NCI-H1436 (cell line): ENCODE measurements at regions not wholly inside any gene's neighbourhood (a gene's known extent, or its start where the extent isn't known, plus 50 kb on each side); places are given as distances from the start of the nearest gene placed in this dataset.
"Not testable (repeated sequence)": the region's sequence is repeated elsewhere in the genome, so short reads cannot be mapped to it uniquely, and the experiment has no call there.

Experiments
- DNase-seq: peaks from one replicate; lab custom pipeline; 2025; lab: John Stamatoyannopoulos, UW

DNA sequence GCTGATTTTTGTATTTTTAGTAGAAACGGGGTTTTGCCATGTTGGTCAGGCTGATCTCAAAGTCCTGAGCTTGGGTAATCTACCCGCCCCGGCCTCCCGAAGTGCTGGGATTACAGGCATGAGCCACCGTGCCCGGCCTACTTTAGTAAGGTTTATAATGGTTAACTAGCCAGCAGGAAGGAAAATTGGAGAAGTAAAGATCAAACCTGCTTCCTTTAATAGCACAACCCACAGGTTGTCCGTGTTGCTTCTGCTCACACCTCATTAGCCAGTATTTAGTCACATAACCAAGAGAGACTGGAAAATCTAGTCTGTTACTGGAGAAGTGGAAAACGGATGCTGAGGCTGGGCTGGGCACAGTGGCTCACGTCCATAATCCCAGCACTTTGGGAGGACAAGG, 51.9 kb upstream of the TBL1XR1 start:
- no peak for DNase-seq

DNA sequence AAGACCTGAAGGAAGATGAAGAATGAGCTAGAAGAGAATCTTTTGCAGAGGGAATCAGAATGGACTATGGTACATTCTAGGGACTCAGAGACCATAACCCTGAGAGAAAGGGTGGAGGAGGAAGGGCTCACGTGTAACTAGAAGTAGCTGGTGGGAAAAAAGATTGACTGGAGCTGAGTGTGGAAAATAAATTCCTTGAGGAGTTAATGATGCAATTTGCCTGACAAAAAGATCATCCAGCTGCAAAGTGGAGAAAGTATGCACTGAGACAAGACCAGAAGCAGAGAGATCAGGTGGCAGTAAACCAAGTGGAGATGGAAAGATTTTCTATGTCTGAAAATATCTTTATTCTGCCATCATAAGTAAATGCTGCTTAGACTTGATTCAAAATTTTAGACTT, 52.9 kb upstream of the TBL1XR1 start:
- DNase-seq: no peak

DNA sequence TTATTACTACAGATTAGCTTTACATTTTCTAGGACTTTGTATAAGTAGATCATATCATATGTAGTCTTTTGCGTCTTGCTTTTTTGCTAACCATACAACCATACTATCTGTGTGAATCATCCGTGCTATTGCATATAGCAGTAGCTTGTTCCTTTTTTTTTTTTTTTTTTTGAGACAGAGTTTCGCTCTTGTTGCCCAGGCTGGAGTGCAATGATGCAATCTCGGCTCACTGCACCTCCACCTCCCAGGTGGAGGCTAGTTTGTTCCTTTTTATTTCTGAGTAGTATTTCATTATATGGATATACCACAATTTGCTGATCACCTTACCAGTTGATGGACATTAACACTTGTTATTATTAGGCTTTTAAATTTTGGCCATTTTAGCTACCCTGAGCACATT, 54.5 kb upstream of the TBL1XR1 start:
- no peak for DNase-seq

DNA sequence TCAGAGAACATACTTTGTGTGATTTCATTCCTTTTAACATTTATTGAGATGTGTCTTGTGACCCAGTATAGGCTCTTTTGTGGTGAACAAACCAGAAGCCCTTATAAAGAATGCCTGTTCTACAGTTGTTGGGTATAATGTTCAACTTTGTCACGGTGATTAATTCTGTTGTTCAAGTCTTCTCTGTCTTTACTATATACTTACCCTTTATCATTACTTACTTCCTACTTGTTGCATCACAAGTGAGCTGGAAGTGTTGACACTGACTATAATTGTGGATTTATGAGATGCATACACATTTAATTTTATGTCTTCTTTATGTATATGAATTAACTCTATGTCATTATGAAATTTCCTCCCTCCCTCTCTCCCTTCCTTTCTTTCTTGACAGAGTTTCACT, 59.7 kb upstream of the TBL1XR1 start:
- no peak for DNase-seq

DNA sequence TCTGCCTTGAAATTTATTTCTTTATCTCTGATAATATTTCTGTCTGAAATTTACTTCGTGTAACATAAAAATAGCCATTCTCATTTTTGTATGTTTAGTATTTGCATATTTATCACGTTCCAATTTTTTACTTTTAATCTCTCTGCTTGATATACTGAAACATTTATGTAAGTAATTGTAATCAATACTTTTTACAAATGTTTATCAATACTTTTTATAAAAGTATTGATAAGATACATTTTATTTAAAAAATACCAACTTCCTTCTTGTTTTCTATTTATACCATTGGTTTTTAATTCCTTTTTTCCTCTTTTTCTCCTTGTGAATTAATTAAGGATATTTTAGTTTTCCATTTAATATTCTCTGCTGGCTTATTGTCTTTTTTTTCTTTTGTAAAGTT, 60.3 kb upstream of the TBL1XR1 start:
- DNase-seq: no peak

DNA sequence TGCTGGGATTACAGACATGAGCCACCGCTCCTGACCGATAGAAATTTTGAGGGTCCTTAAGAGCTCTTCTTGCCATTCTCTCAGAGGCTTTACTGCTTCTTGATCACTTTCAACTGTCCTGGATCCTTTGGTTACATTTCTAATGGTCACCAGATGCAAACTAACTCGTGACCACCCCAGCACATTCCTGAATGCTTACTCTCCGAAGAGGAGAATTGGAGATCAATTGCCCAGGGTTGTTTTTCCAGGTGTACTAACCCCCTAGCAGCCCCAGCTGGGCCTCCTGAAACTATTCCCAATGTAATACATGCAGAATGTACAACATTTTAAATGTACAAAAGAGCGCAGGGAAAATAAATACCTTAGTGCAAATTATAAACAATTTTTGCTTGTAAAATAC, 65.1 kb upstream of the TBL1XR1 start:
- no peak for DNase-seq

DNA sequence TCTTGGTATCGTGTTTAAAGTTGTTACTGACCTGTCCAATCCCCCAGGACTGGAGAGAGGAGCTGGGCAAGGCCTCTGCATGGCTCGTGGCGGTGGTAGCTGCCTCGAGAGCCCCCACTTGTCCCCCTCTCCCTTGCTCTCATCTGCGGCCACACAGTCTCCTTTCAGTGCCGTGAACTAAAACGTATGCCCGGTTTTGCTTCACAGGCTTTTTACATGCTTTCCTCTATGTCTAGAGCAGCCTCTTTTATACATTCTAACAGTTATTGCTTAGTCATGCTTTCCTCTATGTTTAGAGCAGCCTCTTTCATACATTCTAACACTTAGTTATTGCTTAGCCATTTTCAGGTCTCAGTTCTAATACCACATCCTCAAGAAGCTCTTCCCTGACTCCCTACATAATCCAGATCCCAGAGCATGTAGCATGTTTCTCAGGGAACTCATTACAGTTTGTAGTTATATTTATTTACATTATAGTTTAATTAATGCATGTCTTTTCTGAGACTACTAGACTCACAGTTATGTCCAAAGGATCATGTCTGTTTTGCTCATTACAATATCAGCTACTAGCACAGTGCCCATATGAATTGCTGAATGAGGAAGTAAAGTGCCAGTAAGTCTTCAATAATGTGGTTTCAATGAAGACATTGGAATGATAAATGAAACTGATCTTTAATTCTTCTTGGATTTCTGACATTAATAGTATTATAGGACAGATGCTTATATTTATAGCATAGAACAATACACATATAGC, 66.5 kb upstream of the TBL1XR1 start:
- no peak for DNase-seq

DNA sequence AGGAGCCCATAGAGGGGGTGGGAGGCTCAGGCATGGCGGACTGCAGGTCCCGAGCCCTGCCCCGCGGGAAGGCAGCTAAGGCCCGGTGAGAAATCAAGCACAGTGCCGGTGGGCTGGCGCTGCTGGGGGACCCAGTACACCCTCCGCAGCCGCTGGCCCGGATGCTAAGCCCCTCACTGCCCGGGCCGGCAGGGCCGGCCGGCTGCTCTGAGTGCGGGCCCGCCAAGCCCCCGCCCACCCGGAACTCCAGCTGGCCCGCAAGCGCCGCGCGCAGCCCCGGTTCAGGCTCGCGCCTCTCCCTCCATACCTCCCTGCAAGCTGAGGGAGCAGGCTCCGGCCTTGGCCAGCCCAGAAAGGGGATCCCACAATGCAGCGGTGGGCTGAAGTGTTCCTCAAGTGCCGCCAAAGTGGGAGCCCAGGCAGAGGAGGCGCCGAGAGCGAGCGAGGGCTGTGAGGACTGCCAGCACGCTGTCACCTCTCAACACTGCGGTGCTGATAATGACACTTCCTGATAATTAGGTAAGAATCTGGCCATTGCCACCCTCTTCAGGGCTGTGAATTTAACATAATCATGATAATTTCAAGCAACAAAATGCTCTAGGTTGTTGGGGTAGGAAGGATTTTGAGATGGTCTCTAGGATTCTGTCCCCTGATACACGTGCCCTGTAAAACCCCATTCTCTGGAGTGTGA, 74.7 kb upstream of the TBL1XR1 start:
- not testable (repeated sequence) for DNase-seq

DNA sequence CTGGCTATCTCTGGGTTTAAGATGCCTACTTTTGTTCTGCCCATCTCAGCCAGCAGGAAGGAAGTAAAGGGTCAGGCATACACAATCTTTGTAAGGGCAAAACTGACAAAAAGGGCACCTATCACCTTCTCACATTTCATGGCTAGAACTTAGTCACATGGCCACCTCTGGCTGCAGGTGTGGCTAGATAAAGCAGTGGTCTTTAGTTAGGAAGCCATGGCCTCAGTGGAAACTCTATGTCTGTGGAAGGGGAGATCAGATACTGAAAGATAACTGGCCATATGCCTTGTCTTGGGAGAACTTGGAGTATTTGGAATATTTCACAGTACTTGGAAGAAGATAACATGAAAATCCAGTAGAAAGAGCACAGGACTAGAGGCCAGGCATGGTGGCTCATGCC, 80.7 kb upstream of the TBL1XR1 start:
- no peak for DNase-seq

DNA sequence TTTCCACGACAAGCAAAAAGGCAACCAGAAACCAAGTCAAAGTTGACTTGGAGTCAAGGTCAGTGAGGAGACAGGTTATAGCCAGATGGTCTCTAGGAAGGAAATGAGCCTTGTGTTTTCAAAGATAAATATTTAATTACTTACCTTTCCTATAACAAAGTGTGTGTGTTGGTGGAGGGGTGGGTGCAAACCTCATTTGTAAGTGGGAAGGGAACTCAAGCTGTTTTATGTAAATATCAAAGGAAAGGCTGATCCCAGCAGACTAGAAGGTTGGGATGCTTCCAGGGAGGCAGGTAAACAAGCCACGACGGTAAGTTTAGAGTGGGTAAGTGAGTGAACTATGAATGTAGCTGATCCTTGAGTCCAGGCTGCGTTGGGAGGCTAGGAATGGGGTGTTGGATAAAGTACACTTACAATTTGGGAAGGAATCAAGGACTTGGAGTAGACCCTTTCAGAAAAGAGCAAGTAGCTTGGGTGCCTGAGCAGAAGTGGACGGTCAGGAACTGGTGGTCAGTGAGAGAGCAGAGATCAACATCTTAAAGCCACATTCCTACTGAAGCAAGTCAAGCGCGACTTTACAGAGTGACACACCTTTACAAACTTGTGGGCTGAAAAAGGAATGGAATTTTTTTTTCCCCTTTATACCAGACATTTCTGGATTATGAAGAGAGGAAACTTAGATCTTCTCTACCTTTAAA, 82.0 kb upstream of the TBL1XR1 start:
- no peak for DNase-seq

DNA sequence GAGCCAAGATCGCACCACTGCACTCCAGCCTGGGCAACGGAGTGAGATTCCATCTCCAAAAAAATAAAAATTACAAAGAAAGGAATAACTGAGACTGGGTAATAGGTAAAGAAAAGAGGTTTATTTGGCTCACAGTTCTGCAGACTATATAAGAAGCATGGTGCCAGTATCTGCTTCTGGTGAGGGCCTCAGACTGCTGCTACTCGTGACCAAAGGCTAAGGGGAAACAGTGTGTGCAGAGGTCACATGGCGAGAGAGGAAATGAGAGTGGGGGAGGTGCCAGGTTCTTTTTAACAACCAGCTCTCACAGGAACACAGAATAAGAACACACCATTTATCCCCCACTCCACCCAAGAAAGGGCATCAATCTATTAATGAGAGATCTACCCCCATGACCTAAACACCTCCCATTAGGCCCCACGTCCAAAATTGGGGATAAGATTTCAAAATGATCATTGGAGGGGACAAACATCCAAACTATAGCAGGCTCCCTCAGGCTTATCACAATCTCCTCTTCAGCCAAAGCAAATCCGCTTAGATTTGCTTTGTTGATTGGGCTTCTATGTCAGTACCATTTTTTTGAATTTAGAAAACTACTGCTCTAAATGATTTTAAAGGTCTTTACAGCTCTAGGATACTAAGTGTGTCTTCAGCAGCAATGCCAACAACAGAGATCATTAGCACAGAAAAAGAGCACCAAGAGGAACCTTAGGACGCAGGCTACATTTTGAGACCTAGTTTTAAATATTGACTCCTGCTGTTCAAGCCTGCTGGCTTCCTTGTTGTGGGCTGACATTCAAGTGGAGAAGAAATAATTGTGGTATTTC, 84.2 kb upstream of the TBL1XR1 start:
- no peak for DNase-seq

DNA sequence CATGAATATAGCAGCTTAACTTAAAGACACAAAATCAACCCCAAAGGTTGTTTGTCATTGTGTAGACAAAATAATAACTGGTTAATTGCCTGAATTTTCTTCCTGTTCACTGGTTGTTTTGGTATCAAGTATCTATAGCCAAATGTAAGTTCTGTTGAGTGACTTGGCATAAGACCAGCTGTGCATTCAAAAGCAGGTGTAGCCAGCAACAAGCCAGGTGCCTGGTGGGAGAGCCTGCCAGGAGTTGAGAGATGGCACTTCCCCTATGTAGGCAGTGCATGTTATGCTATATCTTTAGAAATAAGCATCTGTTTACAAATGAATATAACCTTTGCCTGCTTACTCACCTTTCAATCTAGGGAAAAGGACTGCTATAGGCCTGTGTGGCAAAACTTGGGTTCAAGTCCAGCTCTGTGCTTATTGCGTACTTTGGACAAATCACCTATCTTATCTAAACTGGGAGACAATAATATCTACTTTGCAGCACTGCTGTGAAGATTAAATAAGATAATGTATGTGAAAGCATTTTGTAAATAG, 84.9 kb upstream of the TBL1XR1 start:
- DNase-seq: peak; percentile 94

DNA sequence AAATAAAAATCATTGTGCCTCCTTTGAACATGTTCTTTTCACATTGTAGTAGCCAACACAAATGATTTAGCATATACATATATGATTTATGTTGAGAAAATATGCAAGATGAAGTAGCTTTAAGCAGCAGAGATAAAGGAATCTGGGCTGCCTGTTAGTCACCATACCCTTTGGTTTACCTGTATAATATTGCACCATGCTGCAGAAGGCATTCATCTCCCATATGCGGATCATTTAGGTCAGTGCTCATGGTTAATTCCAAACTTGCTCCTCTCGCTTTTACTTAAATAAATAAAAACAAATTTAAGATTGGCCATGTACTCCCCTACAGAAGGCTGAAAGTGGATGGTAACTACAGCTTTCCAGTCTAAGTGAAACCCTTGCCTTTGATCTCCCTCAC, 86.7 kb upstream of the TBL1XR1 start:
- no peak for DNase-seq

DNA sequence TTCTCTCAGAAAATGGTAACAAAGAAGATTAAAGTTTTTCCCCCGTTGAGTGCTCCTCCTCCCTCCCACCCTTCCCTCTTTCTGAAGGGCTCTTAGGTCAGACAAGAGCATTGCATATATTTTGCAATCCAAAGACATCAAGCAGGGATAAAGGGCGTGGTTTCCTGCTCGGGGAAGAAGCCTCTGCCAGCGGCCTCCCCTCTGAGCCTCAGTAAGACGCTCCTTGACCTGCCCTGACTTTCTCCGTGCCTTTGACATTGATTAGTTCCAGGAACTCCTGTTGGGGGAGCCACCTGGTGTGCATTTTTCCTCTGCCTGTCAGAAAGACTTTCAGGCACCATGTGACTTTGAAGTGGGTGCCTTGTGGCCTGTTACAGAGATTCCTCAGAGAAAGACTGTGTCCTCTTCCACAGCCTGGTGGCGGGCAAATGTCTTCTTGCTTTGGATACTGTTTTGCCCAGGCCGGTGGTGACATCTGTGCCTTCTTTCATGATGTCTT, 87.2 kb upstream of the TBL1XR1 start:
- DNase-seq: peak; percentile 48

DNA sequence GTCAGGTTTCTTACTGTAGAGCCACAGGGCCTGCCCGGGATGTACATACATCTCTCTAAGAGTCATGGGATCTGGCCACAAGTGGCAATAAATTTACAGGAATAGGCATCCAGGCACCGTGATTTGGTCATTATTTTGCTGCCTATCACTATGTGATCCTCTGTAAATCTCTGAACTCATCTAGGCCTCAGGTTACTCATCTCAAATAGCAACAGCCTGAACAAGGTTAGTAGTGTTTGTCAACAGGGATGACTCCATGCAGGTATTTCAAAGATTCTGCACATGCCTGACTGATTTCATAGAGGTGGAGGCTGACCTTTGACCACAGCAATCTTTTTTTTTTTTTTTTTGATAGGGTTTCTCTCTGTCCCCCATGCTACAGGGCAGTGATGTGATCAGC, 88.8 kb upstream of the TBL1XR1 start:
- DNase-seq: no peak

DNA sequence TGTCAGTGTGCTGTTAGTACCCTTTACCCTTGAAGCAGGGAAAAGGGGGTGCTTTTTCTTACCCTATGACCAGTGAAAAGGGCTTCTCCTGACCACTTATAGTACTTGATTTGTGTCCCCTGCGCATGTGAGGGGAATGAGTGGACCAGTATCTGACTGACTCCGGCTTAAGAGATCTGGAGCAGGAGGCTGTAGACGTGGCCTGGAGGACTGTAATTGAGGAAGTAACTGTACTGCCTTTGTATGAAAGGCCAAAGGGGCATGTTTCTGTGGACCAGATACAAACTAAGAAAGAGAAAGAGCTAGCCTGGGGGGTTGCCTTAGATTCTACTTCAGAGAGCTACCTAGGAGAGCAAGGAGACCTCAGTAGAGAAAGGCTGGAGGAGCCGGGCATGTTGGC, 89.9 kb upstream of the TBL1XR1 start:
- DNase-seq: no peak

DNA sequence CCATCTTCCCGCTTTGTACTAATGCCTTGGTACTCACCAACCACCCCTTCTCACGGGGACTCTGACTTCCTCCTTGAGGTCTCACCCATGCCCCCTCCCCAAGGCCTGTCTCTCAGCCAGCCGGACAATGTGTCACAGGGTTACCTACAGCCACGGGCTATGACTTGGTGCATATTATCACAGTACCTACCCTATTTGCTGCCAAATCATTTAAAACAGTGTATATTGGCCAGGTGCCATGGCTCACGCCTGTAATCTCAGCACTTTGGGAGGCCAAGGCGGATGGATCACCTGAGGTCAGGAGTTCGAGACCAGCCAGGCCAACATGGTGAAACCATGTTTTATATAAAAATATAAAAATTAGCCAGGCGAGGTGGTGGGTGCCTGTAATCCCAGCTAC, 93.4 kb upstream of the TBL1XR1 start:
- DNase-seq: no peak

DNA sequence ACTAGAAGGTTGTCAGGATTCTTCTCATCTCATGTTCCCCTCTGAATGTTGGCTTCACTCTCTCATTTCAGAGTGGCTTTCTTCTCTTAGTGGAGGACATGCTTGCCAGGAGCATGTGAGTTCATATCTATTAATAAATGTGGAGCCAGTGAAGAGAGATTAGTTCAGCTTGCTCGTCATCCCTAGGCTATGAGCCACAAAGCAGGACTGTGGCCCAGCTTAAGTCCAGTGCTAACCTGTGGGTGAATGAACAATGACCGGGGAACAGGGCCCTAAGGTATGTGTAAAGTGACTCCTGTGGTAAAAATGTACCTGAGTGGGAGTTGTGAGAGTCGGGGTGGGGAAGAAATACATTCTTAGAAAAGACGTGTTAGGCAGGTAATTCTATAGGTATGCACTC, 96.9 kb upstream of the TBL1XR1 start:
- no peak for DNase-seq

DNA sequence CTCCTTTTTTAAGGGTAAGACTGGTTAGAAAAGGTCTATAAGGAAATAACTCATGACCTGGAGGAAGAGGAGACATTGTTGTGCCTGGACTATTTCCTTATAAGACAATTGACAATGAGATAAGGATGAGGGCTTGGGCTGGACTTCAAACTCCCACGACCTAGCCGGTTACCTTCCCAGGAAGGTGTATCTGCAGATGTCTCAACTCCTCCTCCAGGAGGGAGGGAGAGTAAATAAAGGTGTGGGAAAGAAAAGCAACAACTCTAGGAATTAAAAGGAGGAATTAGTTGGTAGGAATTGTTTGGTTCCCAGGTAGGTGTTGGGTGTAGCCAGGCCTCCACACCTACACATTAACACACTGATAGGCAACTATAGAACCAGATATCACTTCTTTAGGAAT, 97.8 kb upstream of the TBL1XR1 start:
- no peak for DNase-seq

DNA sequence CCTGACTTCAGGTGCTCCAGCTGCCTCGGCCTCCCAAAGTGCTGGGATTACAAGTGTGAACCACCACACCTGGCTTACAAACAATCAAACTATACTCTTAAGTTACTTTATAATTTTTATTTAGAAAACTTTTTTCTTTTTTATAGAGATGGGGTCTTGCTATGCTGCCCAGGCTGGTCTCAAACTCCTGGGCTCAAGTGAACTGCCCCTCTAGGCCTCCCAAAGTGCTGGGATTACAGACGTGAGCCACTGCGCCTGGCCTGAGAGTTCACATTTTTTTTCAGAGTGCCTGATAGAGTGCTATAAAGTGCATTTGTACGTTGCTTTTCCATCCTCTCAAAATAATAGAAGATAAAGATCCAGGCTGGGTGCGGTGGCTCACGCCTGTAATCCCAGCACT, 102.0 kb upstream of the TBL1XR1 start:
- no peak for DNase-seq

DNA sequence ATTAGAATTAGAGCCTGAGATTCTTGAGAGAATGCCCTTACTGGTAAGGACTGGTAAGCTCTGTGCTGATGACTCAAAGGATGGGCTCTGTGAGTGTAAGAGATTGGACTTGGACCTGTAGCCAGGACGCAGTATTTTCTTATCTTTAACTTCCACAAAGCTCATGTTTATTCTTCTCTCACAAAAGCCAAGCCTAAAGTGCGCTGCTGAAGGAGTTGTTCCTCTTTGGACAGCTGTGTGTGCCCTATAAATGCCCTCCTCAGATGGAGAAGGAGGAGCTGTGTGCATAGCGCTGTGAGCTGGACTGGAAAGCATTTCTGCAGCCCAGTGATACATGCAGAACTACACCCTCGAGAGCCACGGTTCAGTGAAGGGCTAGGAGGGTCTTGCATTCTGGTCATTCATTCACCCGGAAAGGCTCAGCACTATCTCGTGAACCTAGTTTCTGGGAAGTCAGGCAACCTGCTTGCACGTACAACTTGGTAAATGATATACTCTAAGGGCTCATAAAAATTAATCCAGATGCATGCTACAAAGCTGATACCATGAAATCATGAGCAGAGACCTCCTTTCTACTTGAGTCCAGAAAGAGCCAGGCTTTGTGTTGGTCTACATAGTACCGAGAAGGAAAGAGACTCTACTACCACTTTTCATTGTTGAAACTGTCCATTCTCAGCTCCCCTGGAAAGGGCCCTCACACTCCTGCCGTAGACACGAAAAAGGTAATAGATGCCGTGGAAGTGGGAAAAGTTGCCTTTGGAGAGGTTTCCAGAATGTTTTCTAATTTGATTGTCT, 103.0 kb upstream of the TBL1XR1 start:
- no peak for DNase-seq
